ENCODE measurements at regions not wholly inside any gene's neighbourhood (a gene's known extent, or its start where the extent isn't known, plus 50 kb on each side); places are given as distances from the start of the nearest gene placed in this dataset.

GRCh38 chr20:43798291-43799149, 71.7 kb upstream of the GTSF1L start:
- TF ChIP-seq TCF12 (IDR thresholded peaks at IDR 0.05; ENCODE audit: low read depth) (no peak), TAF1 (IDR thresholded peaks at IDR 0.05; ENCODE audit: low read depth) (no peak), MAX (IDR thresholded peaks at IDR 0.05) (no peak), CEBPB (IDR thresholded peaks at IDR 0.05) (no peak), RAD21 (IDR thresholded peaks at IDR 0.05; ENCODE audit: low read depth) (no peak)

- TF ChIP-seq, protein P1, sequence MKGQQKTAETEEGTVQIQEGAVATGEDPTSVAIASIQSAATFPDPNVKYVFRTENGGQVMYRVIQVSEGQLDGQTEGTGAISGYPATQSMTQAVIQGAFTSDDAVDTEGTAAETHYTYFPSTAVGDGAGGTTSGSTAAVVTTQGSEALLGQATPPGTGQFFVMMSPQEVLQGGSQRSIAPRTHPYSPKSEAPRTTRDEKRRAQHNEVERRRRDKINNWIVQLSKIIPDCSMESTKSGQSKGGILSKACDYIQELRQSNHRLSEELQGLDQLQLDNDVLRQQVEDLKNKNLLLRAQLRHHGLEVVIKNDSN (IDR thresholded peaks at IDR 0.05), result no peak
- no peak for TF ChIP-seq RAD21 (IDR thresholded peaks at IDR 0.05; ENCODE audit: low read depth)
- TF ChIP-seq EGR1 (IDR thresholded peaks at IDR 0.05), result no peak
- TF ChIP-seq TCF12 (IDR thresholded peaks at IDR 0.05; ENCODE audit: low read depth), result no peak
- TF ChIP-seq MAX (IDR thresholded peaks at IDR 0.05), result no peak
Observed at GRCh38 chr20:43794326-43794725, 67.5 kb upstream of the GTSF1L start.

DNA sequence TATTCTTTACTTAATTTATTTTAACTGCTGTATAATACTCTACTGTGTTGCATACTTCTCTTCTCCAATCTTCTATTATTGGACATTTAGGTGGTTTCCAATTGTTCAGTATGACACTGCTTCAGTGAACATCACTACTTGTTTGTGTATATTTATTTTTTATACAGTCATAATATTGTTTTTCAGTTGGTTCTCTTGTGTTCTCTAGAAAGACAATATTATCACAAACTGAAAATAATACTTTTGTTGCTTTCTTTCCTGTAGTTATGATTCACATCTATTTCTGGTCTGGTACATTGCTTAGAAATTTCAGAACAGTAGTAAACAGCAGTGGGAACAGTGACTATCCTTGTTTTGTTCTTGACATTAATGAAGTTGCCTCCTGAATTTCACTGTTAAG, 62.8 kb upstream of the GTSF1L start:
- TF ChIP-seq ZBTB7A (IDR thresholded peaks at IDR 0.05; ENCODE audit: low read depth) (no peak), TEAD4 (IDR thresholded peaks at IDR 0.05) (no peak), RAD21 (IDR thresholded peaks at IDR 0.05; ENCODE audit: low read depth) (no peak), MAX (IDR thresholded peaks at IDR 0.05) (no peak), EP300 (IDR thresholded peaks at IDR 0.05; ENCODE audit: borderline replicate concordance) (no peak), YY1 (IDR thresholded peaks at IDR 0.05; ENCODE audit: low read depth) (no peak), FOXM1 (IDR thresholded peaks at IDR 0.05; ENCODE audit: borderline replicate concordance, low read depth) (no peak), TAF1 (IDR thresholded peaks at IDR 0.05; ENCODE audit: low read depth) (no peak), TCF12 (IDR thresholded peaks at IDR 0.05; ENCODE audit: low read depth) (no peak), NFIC (IDR thresholded peaks at IDR 0.05) (no peak), CREB1 (IDR thresholded peaks at IDR 0.05; ENCODE audit: low read depth) (no peak), CEBPB (IDR thresholded peaks at IDR 0.05) (no peak), EGR1 (IDR thresholded peaks at IDR 0.05) (no peak)
- TF ChIP-seq, protein P1 (IDR thresholded peaks at IDR 0.05), result no peak
- TF ChIP-seq, protein P2, sequence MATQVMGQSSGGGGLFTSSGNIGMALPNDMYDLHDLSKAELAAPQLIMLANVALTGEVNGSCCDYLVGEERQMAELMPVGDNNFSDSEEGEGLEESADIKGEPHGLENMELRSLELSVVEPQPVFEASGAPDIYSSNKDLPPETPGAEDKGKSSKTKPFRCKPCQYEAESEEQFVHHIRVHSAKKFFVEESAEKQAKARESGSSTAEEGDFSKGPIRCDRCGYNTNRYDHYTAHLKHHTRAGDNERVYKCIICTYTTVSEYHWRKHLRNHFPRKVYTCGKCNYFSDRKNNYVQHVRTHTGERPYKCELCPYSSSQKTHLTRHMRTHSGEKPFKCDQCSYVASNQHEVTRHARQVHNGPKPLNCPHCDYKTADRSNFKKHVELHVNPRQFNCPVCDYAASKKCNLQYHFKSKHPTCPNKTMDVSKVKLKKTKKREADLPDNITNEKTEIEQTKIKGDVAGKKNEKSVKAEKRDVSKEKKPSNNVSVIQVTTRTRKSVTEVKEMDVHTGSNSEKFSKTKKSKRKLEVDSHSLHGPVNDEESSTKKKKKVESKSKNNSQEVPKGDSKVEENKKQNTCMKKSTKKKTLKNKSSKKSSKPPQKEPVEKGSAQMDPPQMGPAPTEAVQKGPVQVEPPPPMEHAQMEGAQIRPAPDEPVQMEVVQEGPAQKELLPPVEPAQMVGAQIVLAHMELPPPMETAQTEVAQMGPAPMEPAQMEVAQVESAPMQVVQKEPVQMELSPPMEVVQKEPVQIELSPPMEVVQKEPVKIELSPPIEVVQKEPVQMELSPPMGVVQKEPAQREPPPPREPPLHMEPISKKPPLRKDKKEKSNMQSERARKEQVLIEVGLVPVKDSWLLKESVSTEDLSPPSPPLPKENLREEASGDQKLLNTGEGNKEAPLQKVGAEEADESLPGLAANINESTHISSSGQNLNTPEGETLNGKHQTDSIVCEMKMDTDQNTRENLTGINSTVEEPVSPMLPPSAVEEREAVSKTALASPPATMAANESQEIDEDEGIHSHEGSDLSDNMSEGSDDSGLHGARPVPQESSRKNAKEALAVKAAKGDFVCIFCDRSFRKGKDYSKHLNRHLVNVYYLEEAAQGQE (IDR thresholded peaks at IDR 0.05; ENCODE audit: low read depth), result no peak

- TF ChIP-seq CREB1 (IDR thresholded peaks at IDR 0.05; ENCODE audit: low read depth) (no peak), NFIC (IDR thresholded peaks at IDR 0.05) (no peak), TAF1 (IDR thresholded peaks at IDR 0.05; ENCODE audit: low read depth) (no peak), EP300 (IDR thresholded peaks at IDR 0.05; ENCODE audit: borderline replicate concordance) (no peak), YY1 (IDR thresholded peaks at IDR 0.05; ENCODE audit: low read depth) (no peak), CEBPB (IDR thresholded peaks at IDR 0.05) (no peak), MAX (IDR thresholded peaks at IDR 0.05) (no peak), TCF12 (IDR thresholded peaks at IDR 0.05; ENCODE audit: low read depth) (no peak), FOXM1 (IDR thresholded peaks at IDR 0.05; ENCODE audit: borderline replicate concordance, low read depth) (no peak), ZBTB7A (IDR thresholded peaks at IDR 0.05; ENCODE audit: low read depth) (no peak), EGR1 (IDR thresholded peaks at IDR 0.05) (no peak), TEAD4 (IDR thresholded peaks at IDR 0.05) (no peak), RAD21 (IDR thresholded peaks at IDR 0.05; ENCODE audit: low read depth) (no peak)
- TF ChIP-seq, protein P2 (IDR thresholded peaks at IDR 0.05; ENCODE audit: low read depth), result no peak
- TF ChIP-seq, protein P1 (IDR thresholded peaks at IDR 0.05), result no peak
Observed at GRCh38 chr20:43787937-43788336, 61.1 kb upstream of the GTSF1L start.

GRCh38 chr20:43786885-43787284, 60.1 kb upstream of the GTSF1L start:
- TF ChIP-seq NFIC (IDR thresholded peaks at IDR 0.05), result no peak
